ENCODE measurements at regions not wholly inside any gene's neighbourhood (a gene's known extent, or its start where the extent isn't known, plus 50 kb on each side); places are given as distances from the start of the nearest gene placed in this dataset.

DNA sequence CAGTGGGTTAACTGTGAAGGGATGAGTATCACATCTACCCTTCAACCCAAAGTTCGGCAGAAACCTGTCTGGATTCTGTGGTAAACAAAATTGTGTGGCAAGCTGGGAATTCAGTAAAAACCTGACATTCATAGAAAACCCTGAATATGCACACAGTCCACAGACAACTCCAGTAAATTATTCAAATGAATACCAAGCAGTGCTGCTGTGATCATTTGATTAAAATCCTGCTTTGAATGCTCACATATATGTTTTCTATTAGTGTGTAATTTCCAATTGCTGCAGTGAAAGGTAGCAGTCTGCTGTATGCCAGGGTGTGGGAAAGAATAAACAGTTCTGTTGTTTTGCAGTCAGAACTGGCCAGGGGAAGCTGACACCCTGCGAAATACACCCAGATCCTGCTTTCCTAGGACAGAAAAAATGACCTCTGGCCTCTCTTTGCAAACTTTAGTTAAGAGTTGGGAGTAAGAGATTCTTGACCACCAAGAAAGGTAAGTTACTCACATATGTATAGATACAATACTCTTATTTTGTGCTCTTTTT is 217.8 kb downstream of the FAM76B start:
- H3K4me3 ChIP-seq (ENCODE audit: low read length in 3 of 3) = no peak overlapping the region
- peaks cover 0 to under 1% (median 0%) of the 10 kb centered on the region in 3 donors for H3K4me1 ChIP-seq (ENCODE audit: control insufficient read depth in 3 of 3, insufficient read depth in 3 of 3, low read length in 3 of 3)
- H3K27ac ChIP-seq (ENCODE audit: low read depth, low read length) = no peak overlapping the region
- no peaks in the 10 kb centered on the region for H3K36me3 ChIP-seq (ENCODE audit: control insufficient read depth in 3 of 3, insufficient read depth in 3 of 3, low read length in 3 of 3)
- H3K9ac ChIP-seq (ENCODE audit: low read depth in 1 of 3, low read length in 3 of 3) = no peak overlapping the region
- peaks cover 0 to 2% (median 0%) of the 10 kb centered on the region in 3 donors for H3K9me3 ChIP-seq (ENCODE audit: control insufficient read depth in 3 of 3, low read length in 3 of 3)
- H3K27me3 ChIP-seq (ENCODE audit: control insufficient read depth in 3 of 3, insufficient read depth in 3 of 3, low read length in 3 of 3) = no peaks in the 10 kb centered on the region

DNA sequence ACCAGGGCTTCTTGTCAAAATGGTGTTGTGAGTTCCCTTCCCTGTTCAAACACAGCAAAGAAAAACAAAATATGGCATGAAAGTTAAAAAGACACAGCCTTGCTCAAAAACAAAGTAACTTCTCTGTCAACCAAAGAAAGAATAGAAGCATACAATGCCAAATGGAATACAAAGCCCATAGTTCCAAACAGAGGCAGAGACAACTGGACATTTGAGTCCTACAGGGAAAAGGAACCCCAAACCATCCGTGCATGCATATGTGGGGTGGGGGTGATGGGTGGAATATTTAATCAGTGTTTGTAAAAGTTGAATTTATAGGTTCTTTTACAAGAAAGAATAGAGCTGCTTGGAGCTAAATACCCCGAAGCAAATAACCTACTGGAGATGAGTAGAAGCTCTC is 218.7 kb downstream of the FAM76B start:
- H3K36me3 ChIP-seq (ENCODE audit: control insufficient read depth in 3 of 3, insufficient read depth in 3 of 3, low read length in 3 of 3) = no peaks in the 10 kb centered on the region
- H3K4me3 ChIP-seq (ENCODE audit: low read length in 3 of 3) = no peak overlapping the region
- no peaks in the 10 kb centered on the region for H3K4me1 ChIP-seq (ENCODE audit: control insufficient read depth in 3 of 3, insufficient read depth in 3 of 3, low read length in 3 of 3)
- H3K27me3 ChIP-seq (ENCODE audit: control insufficient read depth in 3 of 3, insufficient read depth in 3 of 3, low read length in 3 of 3) = no peaks in the 10 kb centered on the region
- no peak overlapping the region for H3K27ac ChIP-seq (ENCODE audit: low read depth, low read length)
- H3K9me3 ChIP-seq (ENCODE audit: control insufficient read depth in 3 of 3, low read length in 3 of 3) = peaks cover 0 to 2% (median 0%) of the 10 kb centered on the region in 3 donors
- H3K9ac ChIP-seq (ENCODE audit: low read depth in 1 of 3, low read length in 3 of 3) = no peak overlapping the region

DNA sequence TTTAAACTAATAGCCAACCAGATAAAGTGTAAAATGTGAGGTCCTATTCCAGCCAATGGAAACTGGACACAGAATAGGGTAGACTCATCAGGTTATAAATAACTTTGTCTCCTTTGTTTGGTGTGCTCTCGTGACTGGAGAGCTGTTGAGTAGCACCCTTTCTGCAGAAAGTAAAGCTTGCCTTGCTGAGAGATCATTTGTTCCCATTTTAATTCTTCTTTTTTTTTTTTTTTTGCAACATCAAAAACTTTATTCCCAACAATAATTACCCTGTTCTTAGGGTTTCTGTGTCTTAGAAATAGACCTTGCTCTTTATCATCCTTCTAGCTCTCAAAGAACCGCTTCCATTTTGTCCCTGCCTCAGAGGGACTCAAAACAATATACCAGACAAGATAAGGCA is 220.4 kb downstream of the FAM76B start:
- Histone ChIP-seq H3K27me3 (ENCODE audit: control insufficient read depth in 3 of 3, insufficient read depth in 3 of 3, low read length in 3 of 3) (no peaks in the 10 kb centered on the region), H3K36me3 (ENCODE audit: control insufficient read depth in 3 of 3, insufficient read depth in 3 of 3, low read length in 3 of 3) (no peaks in the 10 kb centered on the region), H3K4me3 (ENCODE audit: low read length in 3 of 3) (no peak overlapping the region), H3K9me3 (ENCODE audit: control insufficient read depth in 3 of 3, low read length in 3 of 3) (peaks cover 0 to 2% (median 0%) of the 10 kb centered on the region in 3 donors), H3K4me1 (ENCODE audit: control insufficient read depth in 3 of 3, insufficient read depth in 3 of 3, low read length in 3 of 3) (no peaks in the 10 kb centered on the region), H3K27ac (ENCODE audit: low read depth, low read length) (no peak overlapping the region), H3K9ac (ENCODE audit: low read depth in 1 of 3, low read length in 3 of 3) (no peak overlapping the region)

DNA sequence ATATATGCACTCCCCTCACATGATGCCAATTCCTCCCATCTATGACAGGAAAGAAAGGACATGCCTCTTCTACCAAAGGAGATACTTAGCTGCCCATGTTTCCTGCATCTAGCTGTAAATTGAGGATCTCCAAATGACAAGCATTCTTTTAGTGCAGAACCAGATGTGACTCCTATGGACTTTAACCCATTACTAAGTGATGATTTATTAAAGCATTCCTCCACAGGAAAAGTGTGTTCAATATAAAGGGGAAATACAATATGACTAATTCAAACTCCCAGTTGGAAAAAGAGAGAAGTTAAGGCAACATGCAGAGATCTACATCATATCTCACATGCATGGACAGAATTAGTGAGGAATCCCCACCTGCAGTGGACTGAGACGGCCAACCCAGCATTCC is 221.3 kb downstream of the FAM76B start:
- Histone ChIP-seq H3K4me3 (ENCODE audit: low read length in 3 of 3) (no peak overlapping the region), H3K36me3 (ENCODE audit: control insufficient read depth in 3 of 3, insufficient read depth in 3 of 3, low read length in 3 of 3) (no peaks in the 10 kb centered on the region), H3K27ac (ENCODE audit: low read depth, low read length) (no peak overlapping the region), H3K4me1 (ENCODE audit: control insufficient read depth in 3 of 3, insufficient read depth in 3 of 3, low read length in 3 of 3) (no peaks in the 10 kb centered on the region), H3K27me3 (ENCODE audit: control insufficient read depth in 3 of 3, insufficient read depth in 3 of 3, low read length in 3 of 3) (no peaks in the 10 kb centered on the region), H3K9me3 (ENCODE audit: control insufficient read depth in 3 of 3, low read length in 3 of 3) (peaks cover 0 to 2% (median 0%) of the 10 kb centered on the region in 3 donors), H3K9ac (ENCODE audit: low read depth in 1 of 3, low read length in 3 of 3) (no peak overlapping the region)

DNA sequence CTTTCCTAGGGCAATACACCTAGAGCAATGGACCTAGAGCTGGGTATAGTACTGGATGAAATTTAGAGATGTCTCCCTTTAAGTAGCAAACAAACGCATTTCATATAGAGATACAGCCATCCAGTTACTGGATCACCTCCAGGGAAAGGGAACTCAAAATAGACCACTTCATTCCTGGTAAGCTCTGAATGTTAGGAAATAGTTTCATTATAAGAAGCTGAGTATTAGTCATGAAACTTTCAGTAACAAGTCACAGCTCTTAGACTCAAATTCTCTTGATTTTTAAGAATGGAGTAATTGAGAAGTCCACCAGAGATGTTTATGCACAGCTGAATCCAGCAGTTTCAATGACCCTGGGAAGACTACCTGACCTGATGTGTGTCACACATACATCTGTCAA is 221.9 kb downstream of the FAM76B start:
- Histone ChIP-seq H3K4me3 (ENCODE audit: low read length in 3 of 3) (no peak overlapping the region), H3K9ac (ENCODE audit: low read depth in 1 of 3, low read length in 3 of 3) (no peak overlapping the region), H3K9me3 (ENCODE audit: control insufficient read depth in 3 of 3, low read length in 3 of 3) (peaks cover 0 to 2% (median 0%) of the 10 kb centered on the region in 3 donors)

DNA sequence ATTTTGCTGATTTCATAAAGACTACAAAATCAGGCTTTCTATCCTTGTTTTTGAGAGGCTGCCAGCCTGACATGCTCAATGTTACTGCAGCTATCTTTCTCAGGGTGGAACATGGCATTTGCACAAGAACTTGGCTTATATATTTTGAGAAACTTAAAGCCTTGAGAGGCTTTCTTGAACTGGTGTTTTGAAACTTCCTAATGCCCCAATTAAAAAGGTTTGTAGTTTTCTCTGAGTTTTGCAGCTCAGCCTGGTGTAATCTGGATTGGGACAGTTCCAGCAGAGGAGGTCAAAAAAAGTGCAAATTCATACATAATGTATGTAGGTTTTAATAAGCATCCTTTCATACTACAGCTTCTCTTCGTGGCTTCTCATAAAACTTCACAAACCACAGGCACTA is 223.4 kb downstream of the FAM76B start:
- Histone ChIP-seq H3K27ac (ENCODE audit: low read depth, low read length) (no peak overlapping the region), H3K36me3 (ENCODE audit: control insufficient read depth in 3 of 3, insufficient read depth in 3 of 3, low read length in 3 of 3) (no peaks in the 10 kb centered on the region), H3K9me3 (ENCODE audit: control insufficient read depth in 3 of 3, low read length in 3 of 3) (peaks cover 0 to 2% (median 0%) of the 10 kb centered on the region in 3 donors), H3K4me1 (ENCODE audit: control insufficient read depth in 3 of 3, insufficient read depth in 3 of 3, low read length in 3 of 3) (no peaks in the 10 kb centered on the region), H3K4me3 (ENCODE audit: low read length in 3 of 3) (no peak overlapping the region), H3K9ac (ENCODE audit: low read depth in 1 of 3, low read length in 3 of 3) (no peak overlapping the region), H3K27me3 (ENCODE audit: control insufficient read depth in 3 of 3, insufficient read depth in 3 of 3, low read length in 3 of 3) (no peaks in the 10 kb centered on the region)

More for the DNA sequence above, 221.9 kb downstream of the FAM76B start:
- H3K4me1 ChIP-seq (ENCODE audit: control insufficient read depth in 3 of 3, insufficient read depth in 3 of 3, low read length in 3 of 3) = no peaks in the 10 kb centered on the region
- no peak overlapping the region for H3K27ac ChIP-seq (ENCODE audit: low read depth, low read length)
- no peaks in the 10 kb centered on the region for H3K27me3 ChIP-seq (ENCODE audit: control insufficient read depth in 3 of 3, insufficient read depth in 3 of 3, low read length in 3 of 3)
- no peaks in the 10 kb centered on the region for H3K36me3 ChIP-seq (ENCODE audit: control insufficient read depth in 3 of 3, insufficient read depth in 3 of 3, low read length in 3 of 3)

DNA sequence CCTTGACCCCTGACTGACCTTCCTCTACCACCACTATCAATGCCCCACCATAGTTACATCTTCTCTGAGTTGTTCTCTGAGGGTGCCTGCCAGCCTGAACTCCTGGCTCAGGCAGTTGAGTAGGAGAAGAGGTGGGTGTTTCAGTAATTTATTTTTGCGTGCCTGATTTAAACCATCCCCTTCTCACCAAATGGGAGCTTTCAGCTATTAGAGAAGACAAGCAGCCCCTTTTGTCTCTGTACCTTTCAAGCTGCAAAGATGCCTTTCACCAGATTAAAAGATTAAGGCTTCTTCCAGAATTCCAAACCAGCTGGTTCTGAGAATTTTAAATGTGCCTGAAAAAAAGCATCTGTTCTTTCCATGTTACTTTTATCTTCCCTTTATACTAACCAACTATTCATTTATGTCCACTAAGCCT is 223.8 kb downstream of the FAM76B start:
- no peaks in the 10 kb centered on the region for H3K4me1 ChIP-seq (ENCODE audit: control insufficient read depth in 3 of 3, insufficient read depth in 3 of 3, low read length in 3 of 3)
- no peak overlapping the region for H3K9ac ChIP-seq (ENCODE audit: low read depth in 1 of 3, low read length in 3 of 3)
- H3K27ac ChIP-seq (ENCODE audit: low read depth, low read length) = no peak overlapping the region
- H3K27me3 ChIP-seq (ENCODE audit: control insufficient read depth in 3 of 3, insufficient read depth in 3 of 3, low read length in 3 of 3) = no peaks in the 10 kb centered on the region
- H3K4me3 ChIP-seq (ENCODE audit: low read length in 3 of 3) = no peak overlapping the region
- peaks cover 0 to 2% (median 0%) of the 10 kb centered on the region in 3 donors for H3K9me3 ChIP-seq (ENCODE audit: control insufficient read depth in 3 of 3, low read length in 3 of 3)
- H3K36me3 ChIP-seq (ENCODE audit: control insufficient read depth in 3 of 3, insufficient read depth in 3 of 3, low read length in 3 of 3) = no peaks in the 10 kb centered on the region

DNA sequence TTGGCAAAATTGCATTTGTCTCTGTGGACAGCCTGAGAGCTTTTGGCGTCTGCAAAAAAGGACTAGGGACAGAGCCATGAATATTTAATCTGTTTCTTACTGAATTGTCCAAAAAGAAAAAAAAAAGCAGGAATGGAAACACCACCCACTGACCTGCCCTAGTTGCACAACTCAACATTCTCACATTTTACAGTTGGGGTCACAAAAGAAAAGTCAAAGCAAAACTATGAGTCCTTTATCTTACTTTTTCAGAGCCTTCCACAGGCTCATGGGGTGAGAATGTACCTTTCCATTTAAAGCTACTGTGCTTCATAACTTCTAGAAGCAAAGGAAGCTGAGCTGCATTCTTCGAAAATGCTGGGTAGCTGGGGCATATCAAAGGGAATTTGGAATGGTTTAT is 225.7 kb downstream of the FAM76B start:
- Histone ChIP-seq H3K4me3 (ENCODE audit: low read length in 3 of 3) (no peak overlapping the region), H3K27me3 (ENCODE audit: control insufficient read depth in 3 of 3, insufficient read depth in 3 of 3, low read length in 3 of 3) (no peaks in the 10 kb centered on the region), H3K27ac (ENCODE audit: low read depth, low read length) (no peak overlapping the region), H3K9me3 (ENCODE audit: control insufficient read depth in 3 of 3, low read length in 3 of 3) (peaks cover 0 to 2% (median 0%) of the 10 kb centered on the region in 3 donors), H3K4me1 (ENCODE audit: control insufficient read depth in 3 of 3, insufficient read depth in 3 of 3, low read length in 3 of 3) (no peaks in the 10 kb centered on the region), H3K36me3 (ENCODE audit: control insufficient read depth in 3 of 3, insufficient read depth in 3 of 3, low read length in 3 of 3) (no peaks in the 10 kb centered on the region), H3K9ac (ENCODE audit: low read depth in 1 of 3, low read length in 3 of 3) (no peak overlapping the region)

DNA sequence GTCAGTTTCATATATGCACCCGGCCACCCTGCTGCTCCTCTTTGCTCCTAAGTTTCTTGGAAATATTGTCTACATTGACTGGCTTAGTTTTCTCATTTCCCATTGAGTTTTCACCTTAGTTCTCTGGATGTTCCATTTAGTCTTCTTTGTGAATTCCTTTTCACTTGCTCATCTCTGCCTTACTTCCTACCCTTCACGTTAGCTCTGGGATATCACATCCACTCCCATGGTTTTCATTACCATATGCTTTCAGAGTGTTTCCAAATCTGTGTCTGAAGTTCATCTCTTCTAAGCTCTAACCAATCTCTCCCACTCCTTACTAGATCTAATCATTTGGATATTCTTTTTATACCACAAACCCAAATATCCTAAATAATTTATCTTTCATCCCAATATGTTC is 226.4 kb downstream of the FAM76B start:
- Histone ChIP-seq H3K36me3 (ENCODE audit: control insufficient read depth in 3 of 3, insufficient read depth in 3 of 3, low read length in 3 of 3) (no peaks in the 10 kb centered on the region), H3K9me3 (ENCODE audit: control insufficient read depth in 3 of 3, low read length in 3 of 3) (no peaks in the 10 kb centered on the region), H3K4me1 (ENCODE audit: control insufficient read depth in 3 of 3, insufficient read depth in 3 of 3, low read length in 3 of 3) (no peaks in the 10 kb centered on the region), H3K4me3 (ENCODE audit: low read length in 3 of 3) (no peak overlapping the region), H3K27ac (ENCODE audit: low read depth, low read length) (no peak overlapping the region), H3K9ac (ENCODE audit: low read depth in 1 of 3, low read length in 3 of 3) (no peak overlapping the region), H3K27me3 (ENCODE audit: control insufficient read depth in 3 of 3, insufficient read depth in 3 of 3, low read length in 3 of 3) (no peaks in the 10 kb centered on the region)

DNA sequence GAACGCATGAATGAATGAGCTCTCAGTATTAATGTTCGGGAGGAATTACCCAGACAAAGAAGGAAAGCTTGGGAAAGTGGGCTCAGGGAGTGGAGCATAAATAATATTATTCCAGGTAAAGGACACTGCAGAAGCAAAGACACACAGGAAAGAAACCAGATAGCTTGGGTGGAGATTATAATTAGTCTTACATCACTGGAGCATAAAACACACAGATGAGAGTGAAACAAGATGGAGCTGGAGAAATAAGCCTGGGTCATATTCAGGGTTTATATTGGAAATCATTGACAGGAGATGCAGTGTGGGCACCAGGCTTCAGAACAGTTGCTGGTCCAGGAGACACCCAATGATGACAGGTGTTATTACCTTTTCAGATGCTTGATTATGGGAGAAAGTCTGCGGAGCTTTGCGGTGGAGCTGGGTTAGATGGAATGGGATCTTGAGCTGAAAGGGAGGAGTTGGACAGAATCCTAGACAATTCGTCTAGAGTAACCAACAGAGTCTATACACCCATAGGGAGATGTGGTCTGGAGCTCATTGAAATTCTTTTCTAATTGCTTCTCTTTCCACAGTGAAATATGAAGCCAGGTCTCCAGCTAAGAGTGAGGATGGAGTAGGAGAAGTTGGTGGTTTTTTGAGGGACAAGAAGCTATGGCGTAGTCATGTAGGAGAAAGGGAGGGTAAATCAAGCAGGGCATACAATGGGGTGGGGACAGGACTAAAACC is 227.2 kb downstream of the FAM76B start:
- H3K4me3 ChIP-seq (ENCODE audit: low read length in 3 of 3) = no peak overlapping the region
- H3K9ac ChIP-seq (ENCODE audit: low read depth in 1 of 3, low read length in 3 of 3) = no peak overlapping the region
- H3K27ac ChIP-seq (ENCODE audit: low read depth, low read length) = no peak overlapping the region
- H3K27me3 ChIP-seq (ENCODE audit: control insufficient read depth in 3 of 3, insufficient read depth in 3 of 3, low read length in 3 of 3) = no peaks in the 10 kb centered on the region
- no peaks in the 10 kb centered on the region for H3K4me1 ChIP-seq (ENCODE audit: control insufficient read depth in 3 of 3, insufficient read depth in 3 of 3, low read length in 3 of 3)
- H3K9me3 ChIP-seq (ENCODE audit: control insufficient read depth in 3 of 3, low read length in 3 of 3) = no peaks in the 10 kb centered on the region
- no peaks in the 10 kb centered on the region for H3K36me3 ChIP-seq (ENCODE audit: control insufficient read depth in 3 of 3, insufficient read depth in 3 of 3, low read length in 3 of 3)
